ENCODE measurements at regions not wholly inside any gene's neighbourhood (a gene's known extent, or its start where the extent isn't known, plus 50 kb on each side); places are given as distances from the start of the nearest gene placed in this dataset.

GRCh38 chr2:136344339-136344738 lies 226.4 kb upstream of the CXCR4 start:
- DNase-seq (ENCODE audit: low read depth), result no peak
- no peak overlapping the region for H3K4me3 ChIP-seq (ENCODE audit: low read depth, low read length)
- no peak for TF ChIP-seq CTCF (conservative IDR thresholded peaks at IDR 0.05; ENCODE audit: low read depth, low read length)

GRCh38 chr2:136342138-136342537 lies 224.2 kb upstream of the CXCR4 start:
- H3K4me3 ChIP-seq (ENCODE audit: low read depth, low read length), result no peak overlapping the region
- DNase-seq (ENCODE audit: low read depth), result no peak
- no peak for TF ChIP-seq CTCF (conservative IDR thresholded peaks at IDR 0.05; ENCODE audit: low read depth, low read length)

- TF ChIP-seq CTCF (conservative IDR thresholded peaks at IDR 0.05; ENCODE audit: low read depth, low read length), result no peak
- H3K4me3 ChIP-seq (ENCODE audit: low read depth, low read length), result no peak overlapping the region
- no peak for DNase-seq (ENCODE audit: low read depth)
Observed at GRCh38 chr2:136334967-136335366, 217.0 kb upstream of the CXCR4 start.

GRCh38 chr2:136332436-136333095 lies 214.6 kb upstream of the CXCR4 start:
- no peak overlapping the region for H3K4me3 ChIP-seq (ENCODE audit: low read depth, low read length)
- TF ChIP-seq CTCF (conservative IDR thresholded peaks at IDR 0.05; ENCODE audit: low read depth, low read length), result no peak
- DNase-seq (ENCODE audit: low read depth), result no peak

- no peak overlapping the region for H3K4me3 ChIP-seq (ENCODE audit: low read depth, low read length)
- no peak for TF ChIP-seq CTCF (conservative IDR thresholded peaks at IDR 0.05; ENCODE audit: low read depth, low read length)
- DNase-seq (ENCODE audit: low read depth), result no peak
Observed at GRCh38 chr2:136331226-136331625, 213.3 kb upstream of the CXCR4 start.

- DNase-seq (ENCODE audit: low read depth), result no peak
- TF ChIP-seq CTCF (conservative IDR thresholded peaks at IDR 0.05; ENCODE audit: low read depth, low read length), result no peak
- H3K4me3 ChIP-seq (ENCODE audit: low read depth, low read length), result no peak overlapping the region
Observed at GRCh38 chr2:136328207-136328795, 210.4 kb upstream of the CXCR4 start.
